ENCODE measurements at regions not wholly inside any gene's neighbourhood (a gene's known extent, or its start where the extent isn't known, plus 50 kb on each side); places are given as distances from the start of the nearest gene placed in this dataset.
"Not testable (repeated sequence)": the region's sequence is repeated elsewhere in the genome, so short reads cannot be mapped to it uniquely, and the experiment has no call there.

GRCh38 chr1:148280831-148281572 is 128.9 kb upstream of the NBPF11 start:
- H3K27ac ChIP-seq (replicated peaks; ENCODE audit: low read length); H4K8ac ChIP-seq (ENCODE audit: low read depth, low read length); H2AK5ac ChIP-seq (ENCODE audit: low read depth, low read length); H3K27me3 ChIP-seq (ENCODE audit: control insufficient read depth in 3 of 3, insufficient read depth in 3 of 3, low read depth in 1 of 3, low read length in 3 of 3); H3K9ac ChIP-seq (ENCODE audit: low read depth, low read length, poor library complexity); H2BK120ac ChIP-seq (ENCODE audit: low read depth, low read length); H3K4ac ChIP-seq (ENCODE audit: low read length); H2BK12ac ChIP-seq (ENCODE audit: low read length); H3K4me1 ChIP-seq (ENCODE audit: control insufficient read depth in 2 of 2, insufficient read depth in 1 of 2, low read depth in 1 of 2, low read length in 2 of 2); H3K14ac ChIP-seq (ENCODE audit: low read length); H2BK15ac ChIP-seq (ENCODE audit: low read length); H3K23ac ChIP-seq (ENCODE audit: low read depth, low read length, poor library complexity); H3K4me2 ChIP-seq (ENCODE audit: insufficient read depth, low read length, poor library complexity, severe bottlenecking); H2BK5ac ChIP-seq (ENCODE audit: low read length); H3K9me3 ChIP-seq (replicated peaks in 1 of 2; ENCODE audit: control insufficient read depth in 2 of 2, insufficient read depth in 1 of 2, low read depth in 1 of 2, low read length in 2 of 2); H3K36me3 ChIP-seq (replicated peaks in 1 of 2; ENCODE audit: control insufficient read depth in 2 of 2, insufficient read depth in 2 of 2, low read length in 2 of 2); DNase-seq (ENCODE audit: low spot score); H4K91ac ChIP-seq (ENCODE audit: low read depth, low read length, poor library complexity); H3K79me1 ChIP-seq (ENCODE audit: low read depth, low read length); H3K18ac ChIP-seq (ENCODE audit: low read length): not testable (repeated sequence)
- peak overlapping the region; percentile 78 for H2AFZ ChIP-seq (ENCODE audit: low read length)
- no CpG with 5 or more reads among the region's 50 CpGs for WGBS, 2 donors (ENCODE audit: extremely low coverage in 2 of 2, insufficient read length in 2 of 2, insufficient replicate concordance in 1 of 2)
- H3K4me3 ChIP-seq (ENCODE audit: low read length in 2 of 2), result peak overlapping the region; percentile 49 to 85

GRCh38 chr1:148279002-148279542 is 127.0 kb upstream of the NBPF11 start:
- not testable (repeated sequence) for H2AK5ac ChIP-seq (ENCODE audit: low read depth, low read length); H3K14ac ChIP-seq (ENCODE audit: low read length); H3K4me1 ChIP-seq (ENCODE audit: control insufficient read depth in 2 of 2, insufficient read depth in 1 of 2, low read depth in 1 of 2, low read length in 2 of 2); H3K4me2 ChIP-seq (ENCODE audit: insufficient read depth, low read length, poor library complexity, severe bottlenecking); H3K18ac ChIP-seq (ENCODE audit: low read length); H2BK5ac ChIP-seq (ENCODE audit: low read length); H3K4ac ChIP-seq (ENCODE audit: low read length); H3K79me1 ChIP-seq (ENCODE audit: low read depth, low read length); H3K36me3 ChIP-seq (replicated peaks in 1 of 2; ENCODE audit: control insufficient read depth in 2 of 2, insufficient read depth in 2 of 2, low read length in 2 of 2); H3K4me3 ChIP-seq (ENCODE audit: low read length in 2 of 2); H3K23ac ChIP-seq (ENCODE audit: low read depth, low read length, poor library complexity); DNase-seq (ENCODE audit: low spot score); H2BK15ac ChIP-seq (ENCODE audit: low read length); H2AFZ ChIP-seq (ENCODE audit: low read length); H4K8ac ChIP-seq (ENCODE audit: low read depth, low read length); H2BK12ac ChIP-seq (ENCODE audit: low read length); H4K91ac ChIP-seq (ENCODE audit: low read depth, low read length, poor library complexity); H3K27me3 ChIP-seq (ENCODE audit: control insufficient read depth in 3 of 3, insufficient read depth in 3 of 3, low read depth in 1 of 3, low read length in 3 of 3); H2BK120ac ChIP-seq (ENCODE audit: low read depth, low read length); H3K9ac ChIP-seq (ENCODE audit: low read depth, low read length, poor library complexity); H3K9me3 ChIP-seq (replicated peaks in 1 of 2; ENCODE audit: control insufficient read depth in 2 of 2, insufficient read depth in 1 of 2, low read depth in 1 of 2, low read length in 2 of 2); H3K27ac ChIP-seq (replicated peaks; ENCODE audit: low read length)
- no CpG with 5 or more reads among the region's 5 CpGs for WGBS, 2 donors (ENCODE audit: extremely low coverage in 2 of 2, insufficient read length in 2 of 2, insufficient replicate concordance in 1 of 2)

- not testable (repeated sequence) for H3K4ac ChIP-seq (ENCODE audit: low read length); H3K27me3 ChIP-seq (ENCODE audit: control insufficient read depth in 3 of 3, insufficient read depth in 3 of 3, low read depth in 1 of 3, low read length in 3 of 3); H3K36me3 ChIP-seq (replicated peaks in 1 of 2; ENCODE audit: control insufficient read depth in 2 of 2, insufficient read depth in 2 of 2, low read length in 2 of 2); H2BK120ac ChIP-seq (ENCODE audit: low read depth, low read length); H3K4me2 ChIP-seq (ENCODE audit: insufficient read depth, low read length, poor library complexity, severe bottlenecking); H2AK5ac ChIP-seq (ENCODE audit: low read depth, low read length); DNase-seq (ENCODE audit: low spot score); H4K8ac ChIP-seq (ENCODE audit: low read depth, low read length); H3K4me1 ChIP-seq (ENCODE audit: control insufficient read depth in 2 of 2, insufficient read depth in 1 of 2, low read depth in 1 of 2, low read length in 2 of 2); H2BK5ac ChIP-seq (ENCODE audit: low read length); H4K91ac ChIP-seq (ENCODE audit: low read depth, low read length, poor library complexity); H2BK12ac ChIP-seq (ENCODE audit: low read length); H3K18ac ChIP-seq (ENCODE audit: low read length); H3K9ac ChIP-seq (ENCODE audit: low read depth, low read length, poor library complexity); H3K23ac ChIP-seq (ENCODE audit: low read depth, low read length, poor library complexity); H2BK15ac ChIP-seq (ENCODE audit: low read length); H3K14ac ChIP-seq (ENCODE audit: low read length); H3K27ac ChIP-seq (replicated peaks; ENCODE audit: low read length); H3K9me3 ChIP-seq (replicated peaks in 1 of 2; ENCODE audit: control insufficient read depth in 2 of 2, insufficient read depth in 1 of 2, low read depth in 1 of 2, low read length in 2 of 2); H3K4me3 ChIP-seq (ENCODE audit: low read length in 2 of 2); H3K79me1 ChIP-seq (ENCODE audit: low read depth, low read length); H2AFZ ChIP-seq (ENCODE audit: low read length)
- no CpG with 5 or more reads among the region's 2 CpGs for WGBS, 2 donors (ENCODE audit: extremely low coverage in 2 of 2, insufficient read length in 2 of 2, insufficient replicate concordance in 1 of 2)
Measured at GRCh38 chr1:148277865-148278279, 125.8 kb upstream of the NBPF11 start.

DNA sequence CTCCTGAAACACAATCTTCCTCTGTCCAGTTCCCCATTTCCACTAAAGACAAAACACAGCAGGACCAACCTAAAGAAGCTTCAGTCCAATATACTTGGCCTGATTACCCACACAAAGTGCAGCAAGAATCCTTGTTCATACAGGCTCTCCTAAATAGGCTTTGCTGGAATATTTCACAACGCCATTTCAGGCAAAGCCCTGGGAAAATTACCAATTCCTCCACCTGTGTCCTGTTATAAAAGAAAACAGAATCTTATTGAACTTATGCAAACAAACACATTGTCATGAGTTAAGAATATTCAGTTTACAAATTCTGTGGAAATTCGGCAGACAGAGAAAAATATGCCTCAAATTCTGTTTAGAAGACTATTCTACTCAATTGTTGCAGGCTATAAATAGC is 115.0 kb upstream of the NBPF11 start:
- H3K79me1 ChIP-seq (ENCODE audit: low read depth, low read length); H2BK12ac ChIP-seq (ENCODE audit: low read length); H4K91ac ChIP-seq (ENCODE audit: low read depth, low read length, poor library complexity); H2AK5ac ChIP-seq (ENCODE audit: low read depth, low read length); H3K9me3 ChIP-seq (replicated peaks in 1 of 2; ENCODE audit: control insufficient read depth in 2 of 2, insufficient read depth in 1 of 2, low read depth in 1 of 2, low read length in 2 of 2); H2BK120ac ChIP-seq (ENCODE audit: low read depth, low read length); H3K4ac ChIP-seq (ENCODE audit: low read length); H3K18ac ChIP-seq (ENCODE audit: low read length); H2BK5ac ChIP-seq (ENCODE audit: low read length); H3K23ac ChIP-seq (ENCODE audit: low read depth, low read length, poor library complexity); H3K36me3 ChIP-seq (replicated peaks in 1 of 2; ENCODE audit: control insufficient read depth in 2 of 2, insufficient read depth in 2 of 2, low read length in 2 of 2); DNase-seq (ENCODE audit: low spot score); H3K4me3 ChIP-seq (ENCODE audit: low read length in 2 of 2); H2BK15ac ChIP-seq (ENCODE audit: low read length); H2AFZ ChIP-seq (ENCODE audit: low read length); H3K14ac ChIP-seq (ENCODE audit: low read length); H4K8ac ChIP-seq (ENCODE audit: low read depth, low read length); H3K9ac ChIP-seq (ENCODE audit: low read depth, low read length, poor library complexity); H3K27ac ChIP-seq (replicated peaks; ENCODE audit: low read length); H3K4me1 ChIP-seq (ENCODE audit: control insufficient read depth in 2 of 2, insufficient read depth in 1 of 2, low read depth in 1 of 2, low read length in 2 of 2); H3K4me2 ChIP-seq (ENCODE audit: insufficient read depth, low read length, poor library complexity, severe bottlenecking): not testable (repeated sequence)
- no CpG with 5 or more reads among the region's 2 CpGs for WGBS, 2 donors (ENCODE audit: extremely low coverage in 2 of 2, insufficient read length in 2 of 2, insufficient replicate concordance in 1 of 2)
- peaks cover 0 to 44% (median 0%) of the 10 kb centered on the region in 3 experiments for H3K27me3 ChIP-seq (ENCODE audit: control insufficient read depth in 3 of 3, insufficient read depth in 3 of 3, low read depth in 1 of 3, low read length in 3 of 3)

Data from neuronal stem cell (in vitro differentiated cells).